ENCODE measurements at regions not wholly inside any gene's neighbourhood (a gene's known extent, or its start where the extent isn't known, plus 50 kb on each side); places are given as distances from the start of the nearest gene placed in this dataset.

DNA sequence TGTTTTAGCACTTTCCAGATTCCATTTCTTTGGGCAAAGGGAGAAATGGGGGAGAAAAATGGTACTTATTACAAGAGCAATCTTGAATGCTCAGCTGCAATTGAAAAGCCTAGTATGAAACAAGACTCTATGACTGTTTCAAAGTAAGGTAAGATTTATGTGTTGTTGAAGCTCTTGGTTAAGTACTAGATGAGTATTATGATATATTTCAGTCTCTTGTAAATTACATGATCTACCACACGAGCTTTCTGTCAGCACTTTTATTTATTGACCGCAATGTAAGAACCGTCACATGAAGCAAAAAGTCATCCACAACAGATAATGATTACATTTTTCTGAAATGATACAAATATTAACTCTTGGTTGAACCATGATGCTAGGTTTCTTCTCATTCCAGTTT, 906.7 kb upstream of the CHORDC1 start:
- H3K4me1 ChIP-seq (ENCODE audit: control insufficient read depth, insufficient read depth, low read length): no peaks in the 10 kb centered on the region
- no peak overlapping the region for H3K27ac ChIP-seq (ENCODE audit: insufficient read depth, low read depth, low read length, poor library complexity, severe bottlenecking)
- 97% methylated on average over 3 of the region's 3 CpGs; no CpG with 5 or more reads in 1 of the 2 experiments for WGBS, 2 experiments
- H3K9me3 ChIP-seq (ENCODE audit: control insufficient read depth, low read length): no peaks in the 10 kb centered on the region
- H3K36me3 ChIP-seq (ENCODE audit: control insufficient read depth, insufficient read depth, low read length): no peaks in the 10 kb centered on the region
- H3K4me3 ChIP-seq (ENCODE audit: insufficient read depth, low read depth, low read length): no peak overlapping the region
- H3K27me3 ChIP-seq (ENCODE audit: control insufficient read depth, insufficient read depth, low read length, poor library complexity, severe bottlenecking): no peaks in the 10 kb centered on the region

DNA sequence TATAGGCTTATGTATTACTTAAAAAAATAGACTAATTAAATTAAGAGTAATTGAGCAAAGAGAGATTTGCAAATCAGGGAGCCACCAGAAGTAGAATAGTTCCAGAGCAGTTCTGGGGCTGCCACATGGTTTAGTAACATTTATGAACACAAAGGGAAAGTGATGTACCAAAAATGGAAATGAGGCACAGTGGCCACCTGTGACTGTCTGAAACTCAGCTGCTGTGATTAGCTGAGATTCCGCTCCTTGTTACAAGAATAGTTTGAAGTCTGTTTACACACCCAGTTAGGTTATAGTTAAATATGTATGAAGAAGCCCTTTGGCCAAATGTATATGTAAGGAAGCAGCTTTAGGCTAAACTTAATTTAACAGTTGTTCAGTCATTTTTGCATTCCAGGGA, 901.5 kb upstream of the CHORDC1 start:
- 81 to 100% methylated on average over 1 of the region's 1 CpG for WGBS, 2 experiments
- Histone ChIP-seq H3K9me3 (ENCODE audit: control insufficient read depth, low read length) (no peaks in the 10 kb centered on the region), H3K36me3 (ENCODE audit: control insufficient read depth, insufficient read depth, low read length) (no peaks in the 10 kb centered on the region), H3K4me1 (ENCODE audit: control insufficient read depth, insufficient read depth, low read length) (no peaks in the 10 kb centered on the region), H3K27ac (ENCODE audit: insufficient read depth, low read depth, low read length, poor library complexity, severe bottlenecking) (no peak overlapping the region), H3K27me3 (ENCODE audit: control insufficient read depth, insufficient read depth, low read length, poor library complexity, severe bottlenecking) (no peaks in the 10 kb centered on the region), H3K4me3 (ENCODE audit: insufficient read depth, low read depth, low read length) (no peak overlapping the region)

DNA sequence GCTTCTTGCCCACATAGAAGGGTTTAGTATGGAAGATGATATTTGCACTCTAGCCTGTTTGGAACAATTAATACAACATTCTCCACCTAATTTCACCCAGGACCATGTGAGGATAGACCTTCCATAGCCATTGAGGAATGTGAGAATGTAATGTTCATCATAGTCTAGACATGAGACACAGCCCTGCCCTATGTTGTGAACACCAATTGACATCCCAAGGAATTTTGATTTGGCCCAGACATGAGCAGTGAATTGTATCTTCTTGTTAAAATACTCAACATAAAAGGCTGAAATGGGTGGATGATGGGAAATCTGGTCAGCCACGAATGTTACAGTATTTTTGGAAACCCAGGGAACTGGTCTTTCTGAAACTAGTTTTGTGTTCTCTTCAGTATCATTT, 892.3 kb upstream of the CHORDC1 start:
- H3K9me3 ChIP-seq (ENCODE audit: control insufficient read depth, low read length): no peaks in the 10 kb centered on the region
- no peaks in the 10 kb centered on the region for H3K4me1 ChIP-seq (ENCODE audit: control insufficient read depth, insufficient read depth, low read length)
- WGBS, 2 experiments: 75 to 86% methylated on average over 1 of the region's 1 CpG
- H3K36me3 ChIP-seq (ENCODE audit: control insufficient read depth, insufficient read depth, low read length): no peaks in the 10 kb centered on the region
- H3K27me3 ChIP-seq (ENCODE audit: control insufficient read depth, insufficient read depth, low read length, poor library complexity, severe bottlenecking): no peaks in the 10 kb centered on the region
- H3K27ac ChIP-seq (ENCODE audit: insufficient read depth, low read depth, low read length, poor library complexity, severe bottlenecking): no peak overlapping the region
- H3K4me3 ChIP-seq (ENCODE audit: insufficient read depth, low read depth, low read length): no peak overlapping the region

DNA sequence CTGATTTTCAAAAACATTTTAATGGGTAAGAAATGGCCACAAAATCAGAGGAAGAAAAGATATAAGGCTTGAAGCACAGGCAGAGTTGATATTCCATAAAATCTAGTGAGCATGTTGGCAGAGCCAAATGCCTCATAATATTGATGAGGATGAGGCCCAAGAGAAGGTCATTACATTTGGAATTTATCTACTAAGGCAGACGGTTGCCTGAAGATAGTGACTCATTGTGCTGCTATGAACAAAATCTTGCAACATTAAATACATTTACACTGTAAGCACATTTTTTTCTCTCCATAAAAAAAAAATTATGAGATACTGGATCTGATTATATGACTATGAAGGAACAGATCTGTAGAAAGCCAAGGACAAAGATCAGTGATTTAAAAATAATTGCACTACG, 881.4 kb upstream of the CHORDC1 start:
- Histone ChIP-seq H3K9me3 (ENCODE audit: control insufficient read depth, low read length) (no peaks in the 10 kb centered on the region), H3K27ac (ENCODE audit: insufficient read depth, low read depth, low read length, poor library complexity, severe bottlenecking) (no peak overlapping the region), H3K27me3 (ENCODE audit: control insufficient read depth, insufficient read depth, low read length, poor library complexity, severe bottlenecking) (no peaks in the 10 kb centered on the region), H3K4me1 (ENCODE audit: control insufficient read depth, insufficient read depth, low read length) (no peaks in the 10 kb centered on the region), H3K36me3 (ENCODE audit: control insufficient read depth, insufficient read depth, low read length) (no peaks in the 10 kb centered on the region), H3K4me3 (ENCODE audit: insufficient read depth, low read depth, low read length) (no peak overlapping the region)
- 87 to 98% methylated on average over 2 of the region's 2 CpGs for WGBS, 2 experiments

DNA sequence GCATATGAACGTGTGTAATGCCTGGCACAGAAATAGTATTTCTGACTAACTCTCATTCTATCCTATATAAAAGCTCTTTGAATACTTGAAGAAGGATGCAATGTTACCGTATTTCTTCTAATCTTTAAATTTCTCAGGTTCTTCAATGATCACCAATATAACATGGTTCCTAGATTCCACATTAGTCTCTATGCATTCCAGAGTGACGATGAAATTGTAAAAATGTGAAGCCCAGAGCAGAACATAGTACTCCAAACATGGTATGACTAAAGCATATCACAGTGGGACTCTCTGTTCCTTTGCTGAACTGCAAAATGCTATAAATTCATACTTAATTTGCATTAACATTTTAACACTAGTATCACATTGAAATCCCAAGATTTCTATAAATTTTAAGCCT, 877.6 kb upstream of the CHORDC1 start:
- Histone ChIP-seq H3K9me3 (ENCODE audit: control insufficient read depth, low read length) (no peaks in the 10 kb centered on the region), H3K36me3 (ENCODE audit: control insufficient read depth, insufficient read depth, low read length) (no peaks in the 10 kb centered on the region), H3K4me3 (ENCODE audit: insufficient read depth, low read depth, low read length) (no peak overlapping the region), H3K4me1 (ENCODE audit: control insufficient read depth, insufficient read depth, low read length) (no peaks in the 10 kb centered on the region), H3K27ac (ENCODE audit: insufficient read depth, low read depth, low read length, poor library complexity, severe bottlenecking) (no peak overlapping the region), H3K27me3 (ENCODE audit: control insufficient read depth, insufficient read depth, low read length, poor library complexity, severe bottlenecking) (no peaks in the 10 kb centered on the region)
- WGBS, 2 experiments: 88 to 93% methylated on average over 2 to 3 of the region's 3 CpGs

DNA sequence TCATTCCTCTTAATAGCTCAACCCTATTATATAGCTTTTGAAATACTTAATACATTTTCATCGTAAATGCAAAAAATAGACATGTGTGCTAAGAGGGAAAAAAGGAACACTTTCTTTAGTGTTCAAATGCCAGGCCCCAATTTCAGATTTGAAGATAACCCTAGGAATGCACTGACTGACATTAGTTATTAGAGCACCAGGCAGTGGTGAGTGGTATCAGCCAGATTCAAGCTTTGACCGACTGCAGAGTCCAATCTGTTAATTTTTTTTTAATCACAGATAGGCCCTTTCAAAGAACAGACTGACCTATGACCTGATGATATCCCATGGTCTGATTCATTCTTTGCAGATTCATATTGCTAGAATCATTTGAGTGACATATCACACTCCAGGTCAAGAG, 874.2 kb upstream of the CHORDC1 start:
- no peaks in the 10 kb centered on the region for H3K9me3 ChIP-seq (ENCODE audit: control insufficient read depth, low read length)
- H3K4me1 ChIP-seq (ENCODE audit: control insufficient read depth, insufficient read depth, low read length): no peaks in the 10 kb centered on the region
- no peaks in the 10 kb centered on the region for H3K27me3 ChIP-seq (ENCODE audit: control insufficient read depth, insufficient read depth, low read length, poor library complexity, severe bottlenecking)
- no peaks in the 10 kb centered on the region for H3K36me3 ChIP-seq (ENCODE audit: control insufficient read depth, insufficient read depth, low read length)
- WGBS, 2 experiments: 91 to 94% methylated on average over 1 to 2 of the region's 2 CpGs
- H3K4me3 ChIP-seq (ENCODE audit: insufficient read depth, low read depth, low read length): no peak overlapping the region
- no peak overlapping the region for H3K27ac ChIP-seq (ENCODE audit: insufficient read depth, low read depth, low read length, poor library complexity, severe bottlenecking)

DNA sequence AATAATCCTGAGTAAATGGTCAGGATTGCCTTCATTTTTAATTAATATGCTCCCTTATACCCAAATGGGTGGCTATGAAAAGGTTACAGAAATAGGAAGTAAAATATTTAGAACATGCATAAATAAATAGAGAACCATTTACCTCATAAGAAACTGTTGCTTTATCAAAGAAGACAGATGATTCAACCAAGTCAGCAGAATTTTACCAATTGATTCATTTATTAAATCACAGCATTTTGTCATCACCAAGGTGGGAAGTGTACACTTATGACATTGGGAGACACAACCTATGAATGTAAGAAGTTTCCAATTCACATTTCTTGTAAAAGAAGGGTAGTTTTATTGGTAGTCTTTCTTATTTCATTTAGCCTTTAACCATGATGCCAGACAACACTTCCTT, 870.3 kb upstream of the CHORDC1 start:
- Histone ChIP-seq H3K4me3 (ENCODE audit: insufficient read depth, low read depth, low read length) (no peak overlapping the region), H3K27me3 (ENCODE audit: control insufficient read depth, insufficient read depth, low read length, poor library complexity, severe bottlenecking) (no peaks in the 10 kb centered on the region), H3K27ac (ENCODE audit: insufficient read depth, low read depth, low read length, poor library complexity, severe bottlenecking) (no peak overlapping the region), H3K36me3 (ENCODE audit: control insufficient read depth, insufficient read depth, low read length) (no peaks in the 10 kb centered on the region), H3K4me1 (ENCODE audit: control insufficient read depth, insufficient read depth, low read length) (no peaks in the 10 kb centered on the region), H3K9me3 (ENCODE audit: control insufficient read depth, low read length) (no peaks in the 10 kb centered on the region)

DNA sequence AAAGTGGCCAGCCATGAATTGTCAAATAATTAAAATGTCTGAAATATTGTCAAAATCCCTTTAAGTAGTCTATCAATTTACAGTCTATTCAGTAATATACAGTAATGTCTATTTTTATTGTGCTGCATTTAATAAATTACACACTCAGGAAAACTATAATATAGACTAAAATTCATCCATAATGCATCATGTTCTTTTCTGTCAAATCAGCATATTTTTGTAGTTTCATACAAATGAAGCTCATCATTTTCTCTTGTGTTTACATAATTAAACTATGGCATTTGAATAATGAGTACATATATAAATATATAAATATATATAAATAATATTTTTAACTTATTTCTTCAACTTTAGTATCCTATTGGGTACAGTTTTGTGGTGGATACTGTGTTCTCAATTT, 868.7 kb upstream of the CHORDC1 start:
- Histone ChIP-seq H3K4me1 (ENCODE audit: control insufficient read depth, insufficient read depth, low read length) (no peaks in the 10 kb centered on the region), H3K27me3 (ENCODE audit: control insufficient read depth, insufficient read depth, low read length, poor library complexity, severe bottlenecking) (no peaks in the 10 kb centered on the region), H3K9me3 (ENCODE audit: control insufficient read depth, low read length) (no peaks in the 10 kb centered on the region), H3K27ac (ENCODE audit: insufficient read depth, low read depth, low read length, poor library complexity, severe bottlenecking) (no peak overlapping the region), H3K36me3 (ENCODE audit: control insufficient read depth, insufficient read depth, low read length) (no peaks in the 10 kb centered on the region), H3K4me3 (ENCODE audit: insufficient read depth, low read depth, low read length) (no peak overlapping the region)

DNA sequence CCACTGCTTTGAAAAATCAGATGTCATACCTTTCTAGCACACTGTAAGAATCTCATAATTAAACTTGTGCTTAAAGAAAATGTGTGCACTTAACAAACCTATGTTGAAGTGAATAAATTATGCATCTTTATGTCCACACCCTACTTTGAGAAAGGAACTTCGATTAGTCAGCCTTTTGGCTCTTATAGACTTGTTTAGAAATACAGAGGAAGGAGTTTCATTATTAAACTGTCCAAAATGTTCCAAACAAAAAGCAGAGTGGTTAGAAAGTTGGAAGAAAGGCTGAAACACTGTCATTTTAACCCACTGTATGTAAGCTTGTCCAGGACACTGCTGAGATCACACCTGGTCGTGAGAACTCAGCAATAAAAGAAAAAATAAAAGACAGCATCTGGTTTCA, 863.2 kb upstream of the CHORDC1 start:
- Histone ChIP-seq H3K4me1 (ENCODE audit: control insufficient read depth, insufficient read depth, low read length) (no peaks in the 10 kb centered on the region), H3K27ac (ENCODE audit: insufficient read depth, low read depth, low read length, poor library complexity, severe bottlenecking) (no peak overlapping the region), H3K36me3 (ENCODE audit: control insufficient read depth, insufficient read depth, low read length) (no peaks in the 10 kb centered on the region), H3K4me3 (ENCODE audit: insufficient read depth, low read depth, low read length) (no peak overlapping the region), H3K9me3 (ENCODE audit: control insufficient read depth, low read length) (no peaks in the 10 kb centered on the region), H3K27me3 (ENCODE audit: control insufficient read depth, insufficient read depth, low read length, poor library complexity, severe bottlenecking) (no peaks in the 10 kb centered on the region)
- WGBS, 2 experiments: 95 to 100% methylated on average over 1 to 2 of the region's 2 CpGs

DNA sequence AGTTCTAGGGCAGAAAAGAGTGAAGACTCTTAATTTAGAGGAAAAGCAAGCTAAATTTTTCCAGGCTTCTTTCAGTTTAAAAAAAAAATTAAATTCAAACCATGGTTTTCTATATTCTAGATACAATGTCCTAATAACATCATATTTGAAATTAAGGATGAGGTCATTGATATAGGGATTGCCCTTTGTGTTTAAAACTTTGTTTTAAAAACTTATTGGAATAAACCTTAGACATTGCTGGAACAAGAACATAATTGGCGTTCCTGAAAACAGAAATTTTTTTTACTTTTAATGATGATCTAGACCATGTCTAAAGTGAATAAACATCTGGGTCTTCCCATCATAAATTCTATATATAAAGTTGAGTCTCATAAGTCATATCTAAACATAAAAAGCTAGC, 859.4 kb upstream of the CHORDC1 start:
- no peaks in the 10 kb centered on the region for H3K4me1 ChIP-seq (ENCODE audit: control insufficient read depth, insufficient read depth, low read length)
- no peaks in the 10 kb centered on the region for H3K27me3 ChIP-seq (ENCODE audit: control insufficient read depth, insufficient read depth, low read length, poor library complexity, severe bottlenecking)
- H3K36me3 ChIP-seq (ENCODE audit: control insufficient read depth, insufficient read depth, low read length): no peaks in the 10 kb centered on the region
- H3K9me3 ChIP-seq (ENCODE audit: control insufficient read depth, low read length): no peaks in the 10 kb centered on the region
- no peak overlapping the region for H3K27ac ChIP-seq (ENCODE audit: insufficient read depth, low read depth, low read length, poor library complexity, severe bottlenecking)
- WGBS, 2 experiments: 100% methylated on average over 1 of the region's 1 CpG; no CpG with 5 or more reads in 1 of the 2 experiments
- H3K4me3 ChIP-seq (ENCODE audit: insufficient read depth, low read depth, low read length): no peak overlapping the region

DNA sequence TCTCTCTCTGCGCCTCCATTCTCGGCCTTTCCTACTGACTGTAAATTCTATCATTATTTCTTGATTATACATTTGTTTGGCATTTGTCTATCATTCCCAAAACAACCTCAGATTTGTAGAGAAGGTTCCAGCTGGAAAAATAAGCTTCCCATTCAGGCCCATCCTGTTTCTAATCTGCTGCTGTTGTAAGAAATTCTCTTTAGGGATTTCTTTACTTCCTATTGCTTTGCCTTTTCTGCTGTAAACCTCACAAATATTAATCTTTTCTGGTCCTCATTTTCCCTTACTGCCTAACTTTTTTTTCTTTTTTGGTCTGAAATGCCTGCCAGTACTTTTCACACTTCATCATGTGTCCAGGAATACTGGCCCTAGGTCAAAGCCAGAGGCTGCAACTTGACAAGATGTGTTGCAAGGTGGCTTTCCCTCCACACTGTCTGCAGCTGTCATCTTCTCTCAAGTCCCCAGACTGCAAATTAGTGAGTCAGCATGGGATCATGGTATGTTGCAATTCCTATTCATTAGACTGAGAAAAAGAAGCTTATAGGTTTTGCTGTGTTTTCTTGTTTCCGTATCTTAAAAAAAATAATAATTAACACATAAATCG, 858.7 kb upstream of the CHORDC1 start:
- Histone ChIP-seq H3K4me1 (ENCODE audit: control insufficient read depth, insufficient read depth, low read length) (no peaks in the 10 kb centered on the region), H3K36me3 (ENCODE audit: control insufficient read depth, insufficient read depth, low read length) (no peaks in the 10 kb centered on the region), H3K9me3 (ENCODE audit: control insufficient read depth, low read length) (no peaks in the 10 kb centered on the region), H3K4me3 (ENCODE audit: insufficient read depth, low read depth, low read length) (no peak overlapping the region), H3K27me3 (ENCODE audit: control insufficient read depth, insufficient read depth, low read length, poor library complexity, severe bottlenecking) (no peaks in the 10 kb centered on the region), H3K27ac (ENCODE audit: insufficient read depth, low read depth, low read length, poor library complexity, severe bottlenecking) (no peak overlapping the region)
- WGBS, 2 experiments: 100% methylated on average over 2 of the region's 4 CpGs; no CpG with 5 or more reads in 1 of the 2 experiments
